Fibroblast of the aortic adventitia (primary cell): ENCODE measurements at regions not wholly inside any gene's neighbourhood (a gene's known extent, or its start where the extent isn't known, plus 50 kb on each side); places are given as distances from the start of the nearest gene placed in this dataset.

Experiments
- DNase-seq: peaks from one replicate; pipeline ENCODE4 v3.0.0-alpha.2; 2010; ENCODE audit warnings: low read depth
- H3K4me3 ChIP-seq: 2 replicates; pipeline ENCODE4 v1.5.1; 2011; ENCODE audit warnings: low read depth, mild to moderate bottlenecking, control low read depth, low read length, moderate library complexity
- TF ChIP-seq, protein P1 (sequence below): IDR thresholded peaks from 2 replicates; pipeline ENCODE4 v1.5.1; 2011; ENCODE audit warnings: mild to moderate bottlenecking, low read length, control low read depth, inconsistent platforms; ENCODE audit not compliant: insufficient read depth

DNA sequence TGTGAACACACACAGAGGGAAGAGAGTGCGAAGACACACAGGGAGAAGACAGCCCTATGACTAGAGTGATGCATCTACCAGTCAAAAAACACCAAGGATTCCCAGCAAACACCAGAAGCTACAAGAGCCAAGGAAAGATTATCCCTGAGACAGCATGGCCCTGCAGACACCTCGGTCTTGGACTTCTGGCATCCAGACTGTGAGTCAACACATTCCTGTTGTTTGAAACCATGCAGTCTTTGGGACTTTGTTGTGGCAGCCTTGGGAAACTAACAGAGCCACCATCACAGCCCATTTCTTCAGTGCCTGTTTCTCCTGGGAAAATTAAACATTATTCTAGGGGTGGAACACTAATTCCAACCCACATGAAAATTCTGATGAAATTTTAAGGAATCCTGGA is 220.6 kb downstream of the GXYLT1 start:
- no peak for DNase-seq
- no peak overlapping the region for H3K4me3 ChIP-seq
- TF ChIP-seq, protein P1, sequence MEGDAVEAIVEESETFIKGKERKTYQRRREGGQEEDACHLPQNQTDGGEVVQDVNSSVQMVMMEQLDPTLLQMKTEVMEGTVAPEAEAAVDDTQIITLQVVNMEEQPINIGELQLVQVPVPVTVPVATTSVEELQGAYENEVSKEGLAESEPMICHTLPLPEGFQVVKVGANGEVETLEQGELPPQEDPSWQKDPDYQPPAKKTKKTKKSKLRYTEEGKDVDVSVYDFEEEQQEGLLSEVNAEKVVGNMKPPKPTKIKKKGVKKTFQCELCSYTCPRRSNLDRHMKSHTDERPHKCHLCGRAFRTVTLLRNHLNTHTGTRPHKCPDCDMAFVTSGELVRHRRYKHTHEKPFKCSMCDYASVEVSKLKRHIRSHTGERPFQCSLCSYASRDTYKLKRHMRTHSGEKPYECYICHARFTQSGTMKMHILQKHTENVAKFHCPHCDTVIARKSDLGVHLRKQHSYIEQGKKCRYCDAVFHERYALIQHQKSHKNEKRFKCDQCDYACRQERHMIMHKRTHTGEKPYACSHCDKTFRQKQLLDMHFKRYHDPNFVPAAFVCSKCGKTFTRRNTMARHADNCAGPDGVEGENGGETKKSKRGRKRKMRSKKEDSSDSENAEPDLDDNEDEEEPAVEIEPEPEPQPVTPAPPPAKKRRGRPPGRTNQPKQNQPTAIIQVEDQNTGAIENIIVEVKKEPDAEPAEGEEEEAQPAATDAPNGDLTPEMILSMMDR: no peak

DNA sequence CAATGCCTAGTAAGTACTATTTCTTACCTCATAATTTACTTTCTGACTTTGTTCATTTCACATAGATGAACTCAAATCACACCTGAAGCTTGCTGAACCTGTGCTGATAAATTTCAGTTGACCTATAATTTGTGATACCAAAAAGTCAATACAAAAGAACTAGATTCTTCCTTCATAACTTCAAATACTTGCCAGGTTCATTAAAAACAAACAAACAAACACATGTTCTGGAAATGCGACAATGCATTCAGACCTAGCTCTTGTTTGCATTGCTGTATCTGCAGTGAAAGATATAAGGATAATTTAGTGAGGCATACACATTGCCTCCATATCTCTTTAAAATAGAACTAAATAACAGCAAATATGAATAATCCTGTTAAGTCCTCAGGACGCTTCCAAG is 221.3 kb downstream of the GXYLT1 start:
- TF ChIP-seq, protein P1: no peak
- no peak overlapping the region for H3K4me3 ChIP-seq
- no peak for DNase-seq

DNA sequence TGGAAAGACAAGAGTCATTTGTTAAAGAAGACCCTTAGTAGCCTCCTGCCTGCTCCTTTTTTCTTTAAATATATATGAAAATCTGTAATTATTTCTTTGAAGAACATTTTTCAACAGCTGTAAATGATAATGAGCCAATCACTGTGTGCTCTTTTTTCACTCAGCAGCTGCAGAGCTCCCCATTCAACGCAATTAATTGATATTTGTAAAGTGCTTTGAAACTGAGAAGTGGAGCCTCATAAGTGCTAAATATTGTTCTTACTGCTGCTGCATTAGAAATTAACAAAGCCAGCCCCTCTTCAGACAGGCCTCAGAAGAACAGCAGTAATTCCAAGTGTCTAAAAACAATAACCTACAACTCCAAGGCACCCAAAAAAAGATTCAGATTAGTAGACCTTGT is 224.3 kb downstream of the GXYLT1 start:
- TF ChIP-seq, protein P1: no peak
- no peak overlapping the region for H3K4me3 ChIP-seq
- DNase-seq: no peak

- DNase-seq: no peak
- TF ChIP-seq, protein P1: no peak
Measured at GRCh38 chr12:41919526-41920261, 225.0 kb downstream of the GXYLT1 start.

GRCh38 chr12:41919048-41919447 is 225.6 kb downstream of the GXYLT1 start:
- TF ChIP-seq, protein P1: no peak
- no peak overlapping the region for H3K4me3 ChIP-seq
- no peak for DNase-seq

More at GRCh38 chr12:41919526-41920261, 225.0 kb downstream of the GXYLT1 start:
- H3K4me3 ChIP-seq: no peak overlapping the region

GRCh38 chr12:41917938-41918341 is 226.7 kb downstream of the GXYLT1 start:
- no peak overlapping the region for H3K4me3 ChIP-seq
- TF ChIP-seq, protein P1: no peak
- DNase-seq: no peak

DNA sequence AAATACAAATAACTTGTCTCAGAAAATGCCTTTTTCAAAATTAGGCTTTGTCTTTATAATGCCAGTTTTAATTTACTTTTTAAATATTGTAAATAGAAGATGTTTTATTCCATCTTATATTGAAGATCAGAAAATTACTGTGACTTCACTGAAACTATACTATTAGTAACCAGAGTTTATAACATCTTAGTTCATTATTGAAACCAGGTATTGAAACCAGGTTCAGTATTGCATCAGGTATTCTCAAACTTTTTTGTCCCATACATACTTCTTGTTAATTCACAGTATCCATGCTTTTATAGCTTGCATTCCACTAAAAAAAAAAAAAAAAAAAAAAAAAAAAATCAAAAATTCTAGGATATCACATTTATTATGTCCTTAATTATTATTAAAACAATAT is 227.5 kb downstream of the GXYLT1 start:
- H3K4me3 ChIP-seq: no peak overlapping the region
- TF ChIP-seq, protein P1: no peak
- DNase-seq: no peak
